ENCODE measurements at regions not wholly inside any gene's neighbourhood (a gene's known extent, or its start where the extent isn't known, plus 50 kb on each side); places are given as distances from the start of the nearest gene placed in this dataset.

- H3K4me1 ChIP-seq, result no peaks in the 10 kb centered on the region
- no peak overlapping the region for H3K4me3 ChIP-seq
- no peaks in the 10 kb centered on the region for H3K36me3 ChIP-seq
- ATAC-seq, result no peak
- TF ChIP-seq POLR2AphosphoS5 (IDR thresholded peaks at IDR 0.05) (no peak), POLR2A (IDR thresholded peaks at IDR 0.05) (no peak), EP300 (IDR thresholded peaks at IDR 0.05) (no peak)
- TF ChIP-seq, protein P1, sequence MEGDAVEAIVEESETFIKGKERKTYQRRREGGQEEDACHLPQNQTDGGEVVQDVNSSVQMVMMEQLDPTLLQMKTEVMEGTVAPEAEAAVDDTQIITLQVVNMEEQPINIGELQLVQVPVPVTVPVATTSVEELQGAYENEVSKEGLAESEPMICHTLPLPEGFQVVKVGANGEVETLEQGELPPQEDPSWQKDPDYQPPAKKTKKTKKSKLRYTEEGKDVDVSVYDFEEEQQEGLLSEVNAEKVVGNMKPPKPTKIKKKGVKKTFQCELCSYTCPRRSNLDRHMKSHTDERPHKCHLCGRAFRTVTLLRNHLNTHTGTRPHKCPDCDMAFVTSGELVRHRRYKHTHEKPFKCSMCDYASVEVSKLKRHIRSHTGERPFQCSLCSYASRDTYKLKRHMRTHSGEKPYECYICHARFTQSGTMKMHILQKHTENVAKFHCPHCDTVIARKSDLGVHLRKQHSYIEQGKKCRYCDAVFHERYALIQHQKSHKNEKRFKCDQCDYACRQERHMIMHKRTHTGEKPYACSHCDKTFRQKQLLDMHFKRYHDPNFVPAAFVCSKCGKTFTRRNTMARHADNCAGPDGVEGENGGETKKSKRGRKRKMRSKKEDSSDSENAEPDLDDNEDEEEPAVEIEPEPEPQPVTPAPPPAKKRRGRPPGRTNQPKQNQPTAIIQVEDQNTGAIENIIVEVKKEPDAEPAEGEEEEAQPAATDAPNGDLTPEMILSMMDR (IDR thresholded peaks at IDR 0.05), result no peak
- no peak overlapping the region for H3K27ac ChIP-seq
- H3K27me3 ChIP-seq, result no peaks in the 10 kb centered on the region
- H3K9me3 ChIP-seq, result no peaks in the 10 kb centered on the region
Observed at GRCh38 chr13:89660752-89661151, 1686.7 kb upstream of the MIR17HG start.

GRCh38 chr13:89673789-89674311 lies 1673.6 kb upstream of the MIR17HG start:
- H3K27me3 ChIP-seq, result no peaks in the 10 kb centered on the region
- H3K4me3 ChIP-seq, result no peak overlapping the region
- no peaks in the 10 kb centered on the region for H3K36me3 ChIP-seq
- 58 to 74% methylated on average over 3 of the region's 3 CpGs for WGBS, 2 donors (ENCODE audit: low coverage in 1 of 2)
- no peak for ATAC-seq
- no peaks in the 10 kb centered on the region for H3K9me3 ChIP-seq
- no peaks in the 10 kb centered on the region for H3K4me1 ChIP-seq
- TF ChIP-seq POLR2A (IDR thresholded peaks at IDR 0.05) (no peak), POLR2AphosphoS5 (IDR thresholded peaks at IDR 0.05) (no peak), EP300 (IDR thresholded peaks at IDR 0.05) (no peak)
- TF ChIP-seq, protein P1 (IDR thresholded peaks at IDR 0.05), result no peak
- no peak overlapping the region for H3K27ac ChIP-seq

DNA sequence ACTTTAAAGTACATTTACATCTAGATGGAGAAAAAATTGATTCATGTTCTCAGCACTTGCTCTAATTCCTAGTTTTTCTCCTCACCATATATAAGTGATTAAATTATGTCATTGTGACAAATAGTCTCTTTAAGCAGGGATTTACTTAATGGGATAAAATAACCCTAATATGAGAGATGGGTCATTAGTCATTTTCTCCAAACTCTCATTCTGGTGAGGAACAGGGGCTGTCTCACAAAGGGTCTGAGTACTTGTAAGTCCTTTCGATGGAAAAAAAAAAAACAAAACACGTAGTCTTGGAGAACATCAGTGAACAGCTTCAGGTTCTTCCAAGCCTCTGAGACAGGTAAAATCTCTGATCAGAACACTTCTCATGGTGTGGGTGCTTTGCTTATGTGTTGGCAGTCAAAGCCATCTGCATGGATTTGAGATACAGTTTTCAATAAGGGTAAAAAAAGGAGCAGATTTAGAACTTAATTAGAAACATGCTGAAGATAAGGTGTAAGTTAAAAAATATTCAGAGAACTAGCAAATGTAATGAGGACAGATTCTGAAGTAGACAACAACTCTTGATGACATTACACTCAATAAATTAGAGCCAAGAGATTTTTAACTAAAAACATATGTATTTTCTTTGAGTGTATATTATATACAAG lies 1668.9 kb upstream of the MIR17HG start:
- Histone ChIP-seq H3K27ac (no peak overlapping the region), H3K36me3 (no peaks in the 10 kb centered on the region), H3K27me3 (no peaks in the 10 kb centered on the region), H3K9me3 (no peaks in the 10 kb centered on the region), H3K4me3 (no peak overlapping the region), H3K4me1 (no peaks in the 10 kb centered on the region)
- TF ChIP-seq, protein P1 (IDR thresholded peaks at IDR 0.05), result no peak
- TF ChIP-seq EP300 (IDR thresholded peaks at IDR 0.05) (no peak), POLR2AphosphoS5 (IDR thresholded peaks at IDR 0.05) (no peak), POLR2A (IDR thresholded peaks at IDR 0.05) (no peak)
- ATAC-seq, result no peak
- WGBS, 2 donors (ENCODE audit: low coverage in 1 of 2), result 23% methylated on average over 2 of the region's 2 CpGs; no CpG with 5 or more reads in 1 of the 2 donors

GRCh38 chr13:89684896-89685295 lies 1662.6 kb upstream of the MIR17HG start:
- no peak for TF ChIP-seq POLR2AphosphoS5 (IDR thresholded peaks at IDR 0.05)
- TF ChIP-seq EP300 (IDR thresholded peaks at IDR 0.05), result no peak
- TF ChIP-seq, protein P1 (IDR thresholded peaks at IDR 0.05), result no peak
- TF ChIP-seq POLR2A (IDR thresholded peaks at IDR 0.05), result no peak
- H3K9me3 ChIP-seq, result no peaks in the 10 kb centered on the region
- H3K4me3 ChIP-seq, result no peak overlapping the region
- ATAC-seq, result no peak
- no peaks in the 10 kb centered on the region for H3K27me3 ChIP-seq
- no peaks in the 10 kb centered on the region for H3K36me3 ChIP-seq
- no peaks in the 10 kb centered on the region for H3K4me1 ChIP-seq
- no peak overlapping the region for H3K27ac ChIP-seq

- no peak overlapping the region for H3K27ac ChIP-seq
- TF ChIP-seq POLR2A (IDR thresholded peaks at IDR 0.05) (no peak), POLR2AphosphoS5 (IDR thresholded peaks at IDR 0.05) (no peak), EP300 (IDR thresholded peaks at IDR 0.05) (no peak)
- TF ChIP-seq, protein P1 (IDR thresholded peaks at IDR 0.05), result no peak
- no peaks in the 10 kb centered on the region for H3K36me3 ChIP-seq
- 86 to 92% methylated on average over 5 of the region's 5 CpGs for WGBS, 2 donors (ENCODE audit: low coverage in 1 of 2)
- H3K9me3 ChIP-seq, result no peaks in the 10 kb centered on the region
- H3K27me3 ChIP-seq, result no peaks in the 10 kb centered on the region
- no peak for ATAC-seq
- H3K4me3 ChIP-seq, result no peak overlapping the region
- no peaks in the 10 kb centered on the region for H3K4me1 ChIP-seq
Observed at GRCh38 chr13:89686171-89686570, 1661.3 kb upstream of the MIR17HG start.

Data from gastroesophageal sphincter (tissue), 4 donors.